ENCODE measurements at regions not wholly inside any gene's neighbourhood (a gene's known extent, or its start where the extent isn't known, plus 50 kb on each side); places are given as distances from the start of the nearest gene placed in this dataset.

GRCh38 chr3:67894510-67894909 lies 240.1 kb upstream of the SUCLG2 start:
- TF ChIP-seq ARNTL (CRISPR knock-in tag; IDR thresholded peaks at IDR 0.05; ENCODE audit: borderline replicate concordance, low read depth) (no peak), PATZ1 (CRISPR knock-in tag; IDR thresholded peaks at IDR 0.05; ENCODE audit: borderline replicate concordance) (no peak), ESRRG (CRISPR knock-in tag; IDR thresholded peaks at IDR 0.05) (no peak), TSHZ2 (CRISPR knock-in tag; IDR thresholded peaks at IDR 0.05) (no peak), ZNF8 (CRISPR knock-in tag; IDR thresholded peaks at IDR 0.05) (no peak), CSDC2 (CRISPR knock-in tag; IDR thresholded peaks at IDR 0.05) (no peak)

Data from SK-N-SH treated with all-trans-retinoic acid at 6 μM for 48 hours (cell line).